ENCODE measurements at regions not wholly inside any gene's neighbourhood (a gene's known extent, or its start where the extent isn't known, plus 50 kb on each side); places are given as distances from the start of the nearest gene placed in this dataset.

DNA sequence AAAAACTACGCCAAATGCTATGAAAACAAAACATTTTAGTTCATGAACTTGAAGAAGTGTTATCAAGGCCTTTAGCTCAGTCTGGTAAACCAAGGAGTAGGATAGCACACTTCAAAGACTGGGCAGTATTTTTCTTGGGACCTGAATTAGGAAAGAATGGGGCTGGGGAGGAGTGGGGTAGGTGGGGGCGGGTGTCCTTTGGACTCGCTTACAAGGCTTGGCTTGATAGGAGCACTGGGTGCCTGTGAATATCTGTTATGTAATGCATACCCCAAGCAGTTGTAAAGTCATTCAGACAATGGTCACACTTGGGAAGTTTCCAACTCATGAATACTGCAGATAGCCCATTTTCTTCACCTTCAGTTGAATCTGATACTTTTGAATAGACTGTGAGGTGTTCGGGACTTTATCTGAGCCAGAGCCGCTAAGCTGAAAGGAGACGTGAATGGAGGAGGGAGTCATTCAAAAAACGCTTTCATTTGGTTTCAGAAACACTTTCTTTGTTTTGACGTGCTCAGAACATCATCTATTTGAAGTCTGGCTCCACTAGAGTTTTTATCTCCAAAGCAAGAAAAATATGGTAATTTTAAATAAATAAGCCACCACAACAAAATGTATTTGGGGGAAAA, 70.1 kb upstream of the FAM204A start:
- DNase-seq: no peak

DNA sequence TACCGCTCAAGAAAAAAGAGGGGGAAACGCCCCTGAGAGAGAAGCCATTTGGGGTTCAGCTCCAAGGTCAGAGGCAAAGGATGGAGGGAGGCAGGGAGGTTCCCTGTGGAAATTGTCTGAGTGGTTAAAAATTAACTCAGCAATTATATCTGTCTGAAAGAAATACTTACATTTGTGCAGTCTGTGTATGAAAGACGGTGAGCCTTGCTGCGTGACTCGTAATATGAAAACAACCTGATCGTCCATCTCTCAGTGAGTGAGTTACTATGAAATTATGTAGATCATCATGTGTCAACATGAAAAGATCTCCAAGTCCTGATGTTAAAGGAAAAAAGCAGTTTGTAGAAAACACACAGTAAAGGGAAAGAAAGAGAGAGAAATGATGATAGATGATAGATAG, 67.2 kb upstream of the FAM204A start:
- no peak for DNase-seq

DNA sequence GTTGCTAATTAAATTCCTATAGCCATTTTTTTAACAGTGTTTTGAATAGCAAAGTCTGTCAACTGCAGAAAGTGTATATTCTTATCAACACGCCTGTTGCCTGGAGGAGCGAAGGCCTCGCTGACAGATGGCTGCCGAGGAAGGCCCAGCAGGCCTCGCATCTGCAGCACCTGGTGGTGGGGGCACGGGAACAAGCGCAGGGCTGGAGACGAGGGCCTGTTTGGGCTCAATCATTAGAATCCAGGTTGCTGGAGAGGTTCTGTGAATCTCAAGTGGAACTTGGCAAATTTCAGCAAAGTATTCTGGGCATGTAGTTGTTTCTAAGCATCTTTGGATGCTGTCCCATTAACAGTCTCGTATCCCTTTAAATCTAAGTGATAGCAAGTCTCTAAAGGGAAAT, 66.1 kb upstream of the FAM204A start:
- no peak for DNase-seq

DNA sequence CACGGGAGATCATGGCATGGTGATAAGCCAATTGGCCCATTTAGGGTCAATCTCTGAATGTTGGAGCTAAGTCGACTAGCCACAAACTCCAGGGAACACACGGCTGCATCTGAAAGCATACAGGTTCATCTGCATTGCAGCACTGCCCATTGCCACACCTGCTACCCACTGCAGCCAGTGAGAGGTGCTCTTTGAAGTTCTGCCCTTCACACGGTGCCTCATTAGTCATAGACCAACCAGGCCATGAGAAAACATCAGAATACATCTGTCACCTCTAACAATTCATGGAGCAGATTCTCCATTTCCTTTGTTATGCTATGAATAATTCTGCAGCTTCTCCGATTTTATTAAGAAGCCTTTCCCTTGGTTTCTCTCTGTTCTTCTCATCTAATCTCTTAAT, 65.7 kb upstream of the FAM204A start:
- no peak for DNase-seq

DNA sequence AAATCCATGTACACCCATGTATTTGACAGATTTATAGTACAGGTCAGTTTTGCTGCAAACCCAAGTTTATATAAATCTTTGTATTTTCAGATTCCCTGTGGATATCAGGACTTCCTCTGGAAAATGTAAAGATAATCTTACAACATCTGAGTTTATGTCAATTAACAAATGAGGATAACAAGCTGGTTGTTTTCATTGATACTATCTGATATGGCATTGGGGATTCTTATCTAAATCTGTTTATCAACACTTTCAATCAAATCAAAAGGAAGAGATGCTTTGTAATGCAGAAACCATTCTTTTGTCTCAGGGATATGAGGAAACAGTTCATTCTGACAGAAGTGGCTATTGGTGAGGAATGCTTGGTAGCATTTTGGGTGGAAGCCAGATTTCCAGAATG, 64.9 kb upstream of the FAM204A start:
- no peak for DNase-seq

DNA sequence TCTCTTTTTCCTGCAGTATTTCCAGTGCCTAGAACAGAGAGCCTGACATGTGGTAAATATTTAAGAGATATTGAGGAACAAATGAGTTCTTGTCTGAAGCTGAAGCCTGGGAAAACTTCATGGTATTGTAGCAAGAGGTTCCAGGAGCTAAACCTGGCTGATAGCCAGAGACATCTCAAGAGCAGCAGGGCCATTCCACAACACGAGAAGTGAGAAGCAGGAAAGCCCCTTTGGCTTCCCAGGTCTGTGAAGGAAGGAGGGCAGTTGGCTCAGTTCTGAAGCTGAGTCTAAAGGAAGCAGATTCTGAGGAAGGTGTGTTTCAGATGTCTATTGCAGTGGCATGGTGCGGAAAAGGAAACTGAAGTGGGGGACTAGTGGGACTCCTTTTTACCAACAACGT, 63.8 kb upstream of the FAM204A start:
- DNase-seq: no peak

DNA sequence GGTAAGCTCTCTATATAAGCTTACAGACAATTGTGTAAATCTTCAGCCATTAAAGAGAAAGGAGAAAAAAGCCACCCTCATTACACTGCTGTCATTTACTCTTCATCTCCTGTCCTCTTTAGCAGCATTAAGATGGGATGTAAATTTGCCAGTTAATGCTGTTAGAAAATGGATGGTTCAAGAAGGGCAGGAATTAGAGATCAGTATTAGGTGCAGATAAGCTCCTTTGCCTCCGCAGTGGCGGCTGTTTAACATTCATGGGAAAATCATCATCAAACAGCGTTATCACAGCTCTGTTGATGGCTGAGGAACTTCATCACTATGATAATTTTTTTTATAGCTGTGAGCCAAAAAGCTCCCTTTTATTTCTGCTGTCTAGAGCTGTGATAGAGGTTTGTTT, 61.8 kb upstream of the FAM204A start:
- DNase-seq: no peak

DNA sequence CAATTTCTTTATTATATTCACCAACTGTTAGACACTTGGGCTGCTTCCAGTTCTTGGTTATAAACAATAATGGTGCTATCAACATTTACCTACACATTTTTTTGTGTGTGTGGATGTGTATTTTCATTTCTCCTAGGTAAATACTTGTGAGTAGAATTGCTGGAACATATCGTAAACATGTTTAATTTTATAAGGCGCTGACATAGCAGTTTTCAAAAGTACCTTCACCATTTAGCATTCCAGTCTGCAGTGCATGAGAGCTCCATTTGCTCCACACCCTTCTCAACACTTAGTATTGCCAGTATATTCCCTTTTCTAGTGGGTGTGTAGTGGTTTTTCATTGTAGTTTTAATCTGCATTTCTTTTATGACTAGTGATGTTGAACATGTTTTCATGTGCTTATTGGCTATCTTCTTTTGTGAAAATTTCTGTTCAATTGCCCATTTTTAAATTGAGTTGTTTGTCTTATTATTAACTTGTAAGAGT, 59.6 kb upstream of the FAM204A start:
- no peak for DNase-seq

DNA sequence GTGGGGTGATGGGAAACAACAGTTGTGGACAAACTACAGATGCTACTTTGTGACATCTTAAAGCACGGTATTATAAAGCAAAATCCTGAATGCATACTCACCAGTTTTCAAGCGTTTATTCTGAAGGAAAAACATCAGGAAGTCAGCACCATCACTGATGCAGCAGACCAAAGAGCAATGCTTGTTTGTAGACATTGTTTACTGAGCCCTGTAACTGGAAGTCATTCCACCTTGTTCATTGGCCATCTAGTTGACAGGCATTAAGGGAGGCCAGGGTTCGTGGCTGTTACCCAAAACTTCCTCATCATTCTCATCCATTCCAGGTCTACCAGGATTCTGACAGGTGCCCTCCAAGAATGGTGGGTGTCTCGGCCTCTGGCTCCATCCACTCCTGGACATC, 55.3 kb upstream of the FAM204A start:
- no peak for DNase-seq

DNA sequence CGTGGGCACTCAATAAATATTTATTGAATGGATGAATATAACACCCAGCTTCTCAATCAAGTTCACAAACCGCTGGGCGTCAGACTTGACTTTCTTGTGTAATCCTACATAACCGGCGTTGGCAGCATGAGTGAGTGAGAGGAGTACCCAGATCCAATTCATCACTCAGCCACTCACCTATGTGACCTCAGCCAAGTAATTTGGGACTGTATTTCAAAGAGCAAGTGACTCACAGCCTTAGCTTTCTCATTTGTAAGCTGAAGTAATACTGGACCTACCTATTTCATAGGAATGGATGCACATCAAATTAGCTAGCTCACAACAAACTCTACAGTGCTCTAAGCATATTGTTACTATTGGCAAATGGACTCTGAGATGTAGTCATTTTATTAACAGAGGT, 53.8 kb upstream of the FAM204A start:
- DNase-seq: no peak

DNA sequence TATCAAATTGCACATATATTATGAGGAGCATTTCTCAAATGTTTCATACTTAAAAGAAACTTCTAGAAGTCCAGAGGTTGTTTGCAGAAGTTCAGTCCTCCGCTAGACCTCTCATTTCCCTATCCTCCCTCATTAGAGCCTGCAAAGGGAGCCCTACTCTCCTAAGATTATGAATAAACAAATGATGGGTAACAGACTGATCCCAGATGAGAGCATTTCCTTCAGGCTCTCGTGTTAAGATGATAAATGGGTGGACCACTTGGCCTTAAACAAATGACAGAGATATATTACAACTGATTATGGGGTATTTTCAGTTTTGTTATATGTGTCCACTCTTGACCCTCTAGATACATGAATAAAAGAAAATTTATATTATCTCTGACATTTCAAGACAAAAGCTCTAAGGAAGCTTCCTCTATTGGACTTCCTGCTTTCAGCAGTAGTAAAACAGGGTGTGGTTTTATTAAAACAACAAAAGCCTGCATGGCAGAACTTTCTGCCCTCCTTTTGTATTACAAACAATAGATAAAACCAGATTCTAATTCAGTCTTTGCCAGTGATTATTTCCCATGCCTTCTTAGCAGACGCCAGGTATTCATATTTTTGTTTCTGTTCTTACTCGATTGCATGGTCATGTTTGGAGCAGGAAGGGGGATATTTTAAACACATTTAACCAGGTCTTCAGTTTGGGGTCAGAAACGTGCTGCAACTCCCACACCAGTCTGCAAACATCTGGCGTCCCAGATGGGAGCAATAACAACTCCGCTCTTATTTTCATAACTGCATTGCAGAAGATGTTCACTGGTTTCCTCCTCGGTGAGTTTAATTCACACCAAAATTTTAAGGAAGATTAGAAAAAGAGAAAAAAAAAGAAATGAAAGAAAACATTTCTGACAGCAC, 52.4 kb upstream of the FAM204A start:
- DNase-seq: peak; percentile 15 to 45

DNA sequence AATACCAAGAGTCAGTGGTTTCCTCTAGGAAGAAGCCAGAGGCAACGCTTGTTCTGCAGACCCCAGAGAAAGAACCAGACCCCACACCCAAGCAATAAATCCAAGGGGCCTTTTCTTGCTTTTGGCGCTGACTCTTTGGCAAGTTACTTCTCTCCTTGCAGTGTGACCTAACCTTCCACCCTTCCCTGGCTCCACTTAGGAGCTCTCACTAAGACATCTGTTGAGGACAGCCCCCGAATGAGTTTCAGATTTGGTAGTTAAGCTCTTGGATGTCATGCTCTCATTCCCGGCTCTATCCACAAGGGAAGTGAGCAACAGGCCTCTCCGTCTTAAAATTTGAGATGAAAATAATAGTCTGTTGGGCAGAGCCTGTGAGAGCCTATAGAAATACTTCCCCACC, 50.6 kb upstream of the FAM204A start:
- DNase-seq: no peak
